Caki2 (cell line): ENCODE measurements at regions not wholly inside any gene's neighbourhood (a gene's known extent, or its start where the extent isn't known, plus 50 kb on each side); places are given as distances from the start of the nearest gene placed in this dataset.

Source experiments
- DNase-seq: peaks from one replicate; pipeline ENCODE4 v3.0.0-alpha.2; 2015; ENCODE audit warnings: low read depth
- in situ Hi-C: cut with HindIII; loops from 2 replicates; pipeline ENCODE4 v1.10.0; 2016; ENCODE audit warnings: low sequenced_read_pairs, low pct_unique_long_range_greater_than_20kb, mixed read lengths

- in situ Hi-C loops, result no loop called here
- DNase-seq, result no peak
Observed at GRCh38 chr5:143932584-143932983, 120.6 kb downstream of the HMHB1 start.

GRCh38 chr5:143933451-143933850 is 121.5 kb downstream of the HMHB1 start:
- DNase-seq, result no peak
- in situ Hi-C loops, result no loop called here

GRCh38 chr5:143934821-143935220 is 122.9 kb downstream of the HMHB1 start:
- in situ Hi-C loops, result no loop called here
- no peak for DNase-seq

GRCh38 chr5:143938230-143938629 is 126.3 kb downstream of the HMHB1 start:
- in situ Hi-C loops, result no loop called here

GRCh38 chr5:143946837-143947236 is 134.9 kb downstream of the HMHB1 start:
- in situ Hi-C loops, result no loop called here
- DNase-seq, result no peak

More at GRCh38 chr5:143938230-143938629, 126.3 kb downstream of the HMHB1 start:
- no peak for DNase-seq

GRCh38 chr5:143947313-143947712 is 135.4 kb downstream of the HMHB1 start:
- DNase-seq, result no peak
- in situ Hi-C loops, result no loop called here

- in situ Hi-C loops, result no loop called here
- DNase-seq, result no peak
Observed at GRCh38 chr5:143952809-143953208, 140.8 kb downstream of the HMHB1 start.

GRCh38 chr5:143953851-143954250 is 141.9 kb downstream of the HMHB1 start:
- no peak for DNase-seq
- in situ Hi-C loops, result no loop called here

GRCh38 chr5:143955141-143955540 is 143.2 kb downstream of the HMHB1 start:
- DNase-seq, result no peak
- in situ Hi-C loops, result no loop called here

GRCh38 chr5:143957455-143957854 is 145.5 kb downstream of the HMHB1 start:
- DNase-seq, result no peak
- in situ Hi-C loops, result no loop called here

GRCh38 chr5:143962201-143962600 is 150.2 kb downstream of the HMHB1 start:
- DNase-seq, result no peak
- in situ Hi-C loops, result no loop called here

GRCh38 chr5:143964919-143965318 is 153.0 kb downstream of the HMHB1 start:
- in situ Hi-C loops, result no loop called here
- no peak for DNase-seq

GRCh38 chr5:143966280-143966679 is 154.3 kb downstream of the HMHB1 start:
- DNase-seq, result no peak
- in situ Hi-C loops, result no loop called here

- in situ Hi-C loops, result no loop called here
- peak; percentile 37 for DNase-seq
Observed at GRCh38 chr5:143968071-143968878, 156.3 kb downstream of the HMHB1 start.

GRCh38 chr5:143970159-143970558 is 158.2 kb downstream of the HMHB1 start:
- in situ Hi-C loops, result no loop called here
- no peak for DNase-seq

- in situ Hi-C loops, result no loop called here
- DNase-seq, result no peak
Observed at GRCh38 chr5:143972068-143972467, 160.1 kb downstream of the HMHB1 start.

- no peak for DNase-seq
- in situ Hi-C loops, result no loop called here
Observed at GRCh38 chr5:143976055-143976454, 164.1 kb downstream of the HMHB1 start.

GRCh38 chr5:143977891-143978461 is 166.0 kb downstream of the HMHB1 start:
- peak; percentile 25 for DNase-seq
- in situ Hi-C loops, result no loop called here

- DNase-seq, result no peak
- in situ Hi-C loops, result no loop called here
Observed at GRCh38 chr5:143979044-143979690, 167.2 kb downstream of the HMHB1 start.
